Limb (tissue), 2 donors: ENCODE measurements at regions not wholly inside any gene's neighbourhood (a gene's known extent, or its start where the extent isn't known, plus 50 kb on each side); places are given as distances from the start of the nearest gene placed in this dataset.

ENCODE experiments used
- DNase-seq, 2 donors: peaks; one replicate each; pipeline ENCODE4 v3.0.0-alpha.2; 2016; ENCODE audit errors: extremely low spot score in 2 of 2

DNA sequence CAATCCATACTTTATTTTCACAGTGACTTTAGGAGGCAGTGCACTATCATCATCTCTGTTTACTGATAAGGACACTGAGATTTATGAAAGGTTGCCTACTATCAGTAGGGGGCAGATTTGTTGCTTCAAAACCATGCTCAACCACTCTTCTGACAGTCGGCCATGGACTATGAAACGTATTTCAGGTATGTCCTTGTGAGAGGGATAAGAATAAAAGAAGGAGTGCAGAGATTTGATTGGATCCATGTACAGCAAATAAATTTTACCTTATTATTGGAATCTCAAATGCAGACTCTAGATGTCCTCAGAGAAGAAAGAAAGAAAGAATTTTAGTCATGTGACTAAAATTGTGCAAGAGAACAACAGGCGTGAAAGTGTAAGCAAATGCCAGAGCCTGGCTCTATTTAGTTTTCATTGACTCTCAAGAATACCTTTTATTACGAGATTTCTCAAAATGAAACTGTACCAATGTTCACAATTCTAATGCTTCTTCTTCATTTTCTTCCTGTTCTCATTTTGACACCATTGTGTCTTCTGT is 296.6 kb upstream of the RASA1 start:
- no peak for DNase-seq

DNA sequence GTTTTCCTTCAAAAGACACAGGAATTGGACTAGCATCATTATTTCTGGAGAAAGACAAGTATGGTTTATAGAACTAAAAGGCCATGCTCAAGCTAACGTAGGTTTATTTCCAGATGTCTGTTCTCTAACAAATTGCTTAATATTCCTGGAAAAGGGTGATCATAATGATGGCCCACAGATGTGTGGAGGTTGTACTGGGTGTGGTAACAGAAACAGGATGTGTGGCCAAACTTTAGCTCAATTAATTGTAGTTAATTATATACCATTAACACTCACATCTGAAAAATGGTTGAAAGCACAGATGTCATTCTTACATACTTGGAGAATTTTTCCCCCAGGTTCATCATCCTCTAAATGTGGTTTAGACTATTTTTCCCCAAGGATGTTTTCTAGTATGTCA is 292.7 kb upstream of the RASA1 start:
- DNase-seq = no peak

DNA sequence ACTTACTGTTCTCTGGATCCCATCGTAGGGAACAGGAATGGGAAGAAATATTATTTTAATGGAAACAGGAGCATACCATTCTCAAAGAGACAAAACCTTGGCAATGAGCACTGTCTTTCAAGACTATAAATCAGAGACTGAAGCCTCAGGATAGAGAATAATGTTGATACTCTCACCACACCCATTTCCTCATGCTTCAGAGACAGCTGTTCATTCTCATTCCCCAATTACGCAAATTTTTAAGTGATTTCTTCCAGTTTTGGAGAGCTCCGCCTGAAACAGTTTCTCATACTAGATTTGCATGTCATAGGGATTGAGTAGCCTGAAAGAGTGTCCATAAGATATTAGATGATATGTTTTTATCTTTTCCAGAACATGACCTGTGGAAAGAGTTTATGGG is 290.5 kb upstream of the RASA1 start:
- no peak for DNase-seq

DNA sequence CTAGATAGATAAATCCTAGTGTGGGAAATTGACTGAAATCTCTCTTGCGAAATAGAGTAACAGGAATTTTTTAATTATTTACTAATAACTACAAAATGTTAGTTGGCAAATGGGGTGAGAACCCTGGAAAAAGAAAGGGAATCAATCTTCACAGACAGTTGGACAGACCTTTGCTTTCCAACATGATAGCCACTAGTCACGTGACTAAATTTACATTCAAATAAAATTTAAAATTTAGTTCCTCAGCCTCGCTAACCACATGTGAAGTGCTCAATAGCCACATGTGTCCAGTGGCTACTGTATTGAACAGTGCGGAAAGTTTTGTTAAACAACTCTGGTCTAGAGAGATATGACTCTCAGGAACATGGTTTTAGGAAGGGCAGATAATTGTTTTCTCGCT is 289.9 kb upstream of the RASA1 start:
- no peak for DNase-seq

DNA sequence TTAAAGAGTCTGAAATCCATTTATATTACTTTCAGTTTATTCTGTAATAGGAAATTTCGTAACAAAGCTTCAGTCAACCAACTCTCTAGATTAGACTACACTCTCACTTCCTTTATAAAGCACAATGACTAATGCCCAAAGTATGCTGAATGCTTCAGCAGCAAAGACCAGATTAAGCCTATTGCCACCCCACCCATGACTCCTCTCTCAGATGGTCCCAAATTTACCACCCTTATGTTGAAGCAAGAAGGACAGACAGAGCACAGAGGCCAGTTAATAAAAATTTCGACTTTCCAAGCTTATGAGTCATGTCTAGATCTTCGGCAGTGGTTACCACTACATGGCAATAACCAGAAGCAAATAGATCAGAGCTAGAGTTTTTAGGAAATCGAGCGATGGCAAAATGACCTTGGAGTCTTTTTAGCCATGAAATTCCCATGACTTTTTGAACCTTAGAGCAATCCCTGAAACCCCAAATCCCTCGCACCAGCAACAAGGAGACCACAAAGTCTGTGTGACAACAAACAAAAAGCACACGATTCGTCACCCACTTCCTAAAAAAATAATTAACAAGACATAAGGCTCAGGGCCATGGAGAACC is 287.8 kb upstream of the RASA1 start:
- DNase-seq = no peak

DNA sequence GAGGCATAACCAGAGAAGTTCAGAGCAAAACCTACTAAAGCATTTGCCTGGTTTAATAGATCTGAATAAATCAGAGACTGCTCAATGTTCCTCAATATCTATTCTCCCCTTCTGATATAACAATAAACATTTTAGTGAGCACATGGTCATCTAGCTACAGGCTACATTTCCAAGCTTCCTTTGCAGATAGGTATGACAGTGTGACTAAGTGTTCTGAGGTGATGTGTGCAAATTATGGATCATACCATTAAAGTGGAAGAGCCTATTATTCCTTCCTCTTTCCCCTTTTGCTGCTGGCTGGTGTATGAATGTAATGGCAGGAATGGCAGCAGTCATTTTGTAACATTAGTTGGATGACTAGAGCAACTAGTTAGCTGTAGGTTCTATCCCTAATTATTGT is 285.8 kb upstream of the RASA1 start:
- DNase-seq = no peak

DNA sequence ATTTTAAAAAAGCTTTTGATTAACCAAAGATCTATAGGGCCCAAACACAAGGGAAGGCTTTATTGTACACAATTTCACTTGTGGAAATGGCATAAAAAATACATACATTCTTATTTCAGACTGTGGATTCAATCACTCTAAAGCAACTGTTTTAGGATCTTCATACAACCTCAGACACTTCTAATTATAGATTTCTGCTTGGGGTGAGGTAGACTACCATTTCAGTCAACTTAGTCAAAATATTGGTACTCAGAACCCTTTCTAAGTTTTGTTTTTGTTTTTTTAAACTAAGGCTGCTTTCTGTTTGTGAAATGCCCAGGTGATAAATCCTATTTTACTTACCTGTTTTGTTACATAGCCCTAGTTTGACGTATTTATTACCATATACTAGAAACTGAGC is 284.5 kb upstream of the RASA1 start:
- DNase-seq = no peak

DNA sequence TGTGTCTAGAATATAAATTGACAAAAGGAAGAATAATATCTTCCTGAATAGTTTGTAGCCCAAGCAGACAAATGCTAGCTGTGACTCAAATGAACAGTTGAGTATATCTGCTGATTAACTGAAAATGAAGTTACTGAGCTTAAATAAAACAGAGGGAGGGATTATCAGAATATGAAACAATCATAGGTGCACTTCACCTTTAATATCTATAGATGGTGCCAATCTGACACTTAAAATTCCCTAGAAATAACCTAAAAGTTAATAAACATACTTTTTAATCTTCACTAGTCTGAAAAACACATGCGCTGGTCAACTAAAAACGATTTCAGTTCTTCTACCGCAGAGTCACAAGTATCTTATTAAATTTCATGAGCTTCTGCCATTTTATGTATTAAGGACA is 280.8 kb upstream of the RASA1 start:
- no peak for DNase-seq

DNA sequence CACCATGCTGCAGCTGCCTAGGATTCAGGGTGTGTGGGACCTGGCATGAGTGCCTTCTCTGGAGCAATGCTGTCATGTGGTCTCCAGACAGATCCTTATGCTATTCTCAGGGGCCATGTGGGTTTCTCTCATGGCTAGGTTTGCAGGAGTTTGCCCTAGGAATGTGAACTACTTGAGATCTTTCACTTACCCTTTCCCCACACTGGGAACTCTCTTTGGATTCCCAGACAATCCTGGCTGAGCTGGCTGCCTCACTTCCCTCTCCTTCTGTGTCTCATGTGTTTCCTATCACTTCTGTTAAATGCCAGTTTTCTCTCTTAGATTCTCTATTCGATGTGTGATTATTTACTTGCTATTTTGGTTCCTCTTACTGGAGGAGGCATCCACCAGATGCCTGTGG is 270.2 kb upstream of the RASA1 start:
- DNase-seq = no peak

DNA sequence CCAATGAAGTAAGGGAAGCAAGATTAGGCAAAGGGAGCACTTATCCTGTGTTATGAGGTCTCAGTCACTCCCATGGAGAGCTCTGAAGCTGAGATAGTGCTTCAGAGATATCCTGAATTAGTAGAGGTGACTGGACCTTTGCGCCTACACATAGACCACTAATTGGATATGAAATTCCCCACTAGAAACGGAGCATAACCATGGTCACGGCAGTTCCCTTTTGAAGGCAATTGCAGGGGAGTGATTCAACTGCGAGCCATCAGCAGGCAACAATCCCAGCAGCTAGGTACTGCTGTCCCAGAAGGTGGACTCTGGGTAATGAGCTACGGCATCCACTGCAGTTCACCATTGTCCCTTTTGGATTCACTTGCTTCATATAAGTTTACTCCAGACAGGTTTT is 267.7 kb upstream of the RASA1 start:
- no peak for DNase-seq

DNA sequence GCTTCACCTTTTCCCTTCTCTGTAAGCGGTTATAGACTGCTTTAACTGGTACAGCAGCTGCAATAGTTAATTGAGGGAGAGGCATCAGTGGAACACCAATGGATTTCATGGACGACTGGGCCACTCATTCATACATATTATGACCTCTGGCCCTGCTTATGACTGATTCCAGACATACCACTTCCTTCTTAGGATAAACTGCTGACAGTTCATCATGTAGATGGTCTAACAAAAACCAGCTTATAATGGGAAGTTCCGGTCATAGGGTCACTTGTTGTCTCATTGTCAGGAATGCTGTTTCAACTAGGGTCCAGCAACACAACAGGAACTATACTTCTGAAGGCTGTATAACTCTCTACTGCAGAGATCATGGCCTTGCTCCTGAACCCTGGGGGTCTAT is 265.2 kb upstream of the RASA1 start:
- DNase-seq = no peak

DNA sequence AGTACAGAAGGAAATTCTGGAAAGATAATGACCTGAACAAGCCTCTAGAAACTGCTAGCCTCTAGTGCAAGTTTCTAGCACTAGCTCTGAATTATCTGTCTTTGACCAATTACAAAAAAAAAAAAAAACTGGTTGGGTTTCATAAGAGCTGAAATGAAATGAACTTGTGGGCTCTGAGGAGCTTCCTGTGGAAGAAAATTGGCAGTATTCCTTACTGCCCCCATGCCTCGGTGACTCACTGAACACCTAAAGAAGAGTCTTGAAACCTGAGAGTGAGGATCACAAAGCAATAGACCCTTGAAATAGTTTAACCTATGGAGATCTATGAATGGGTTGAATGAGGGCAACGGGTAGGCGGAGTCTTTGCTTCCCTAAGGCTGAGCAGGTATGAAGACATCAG is 263.6 kb upstream of the RASA1 start:
- no peak for DNase-seq

DNA sequence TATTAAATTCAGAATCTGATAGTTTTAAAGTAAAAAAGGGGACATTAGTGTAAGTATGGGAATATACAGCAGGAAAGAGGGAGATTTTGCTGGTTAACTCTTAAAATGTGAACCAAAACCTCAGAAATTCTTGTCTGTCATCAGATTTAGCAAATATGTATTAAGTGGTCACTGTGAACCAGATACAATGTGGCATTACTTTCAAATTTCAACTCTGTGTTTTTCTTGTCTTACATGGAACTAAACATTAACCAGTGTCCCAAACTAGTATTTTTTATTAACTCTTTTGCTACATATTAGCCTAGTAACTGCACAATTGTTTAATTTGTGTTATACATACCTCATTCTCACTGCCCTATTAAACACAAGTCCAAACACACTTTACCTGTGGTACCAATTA is 259.9 kb upstream of the RASA1 start:
- no peak for DNase-seq

DNA sequence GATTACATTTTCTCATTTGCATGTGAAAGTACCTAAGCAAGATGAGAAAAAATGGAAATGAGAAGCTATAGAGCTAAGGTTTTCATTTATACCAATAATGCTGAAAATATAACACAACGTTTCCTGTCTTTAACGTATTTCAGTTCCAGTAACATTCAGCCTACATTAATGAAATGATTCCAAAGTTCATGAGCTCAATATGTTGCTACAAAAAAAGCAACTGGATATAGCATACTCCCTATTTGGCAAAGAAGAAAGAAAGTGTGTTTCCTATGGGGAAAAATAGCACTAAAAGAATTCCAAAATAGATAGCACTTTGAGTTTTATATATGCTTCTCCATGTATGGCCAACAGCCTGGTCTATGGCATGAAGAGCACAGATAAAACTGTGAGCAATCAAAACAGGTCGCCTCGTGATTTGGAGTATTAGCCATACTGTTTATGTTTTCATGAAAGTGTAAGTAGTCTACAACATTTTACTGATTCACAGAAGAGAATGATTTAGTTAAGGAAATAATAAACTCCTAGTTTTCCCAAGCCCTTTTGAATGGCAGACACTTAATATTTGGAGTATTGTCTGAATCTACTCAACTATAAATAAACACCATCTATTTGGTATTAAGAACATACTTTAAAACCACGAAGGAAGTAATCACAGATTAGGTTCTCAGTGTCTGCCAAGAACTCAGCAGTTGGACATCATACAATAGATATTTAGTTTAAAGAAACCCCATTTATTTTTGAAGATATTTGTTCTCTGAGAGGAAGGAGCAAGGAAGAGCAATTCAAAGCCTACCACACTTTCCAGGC is 258.7 kb upstream of the RASA1 start:
- peak in 1 of 2 donors; percentile 47 for DNase-seq

DNA sequence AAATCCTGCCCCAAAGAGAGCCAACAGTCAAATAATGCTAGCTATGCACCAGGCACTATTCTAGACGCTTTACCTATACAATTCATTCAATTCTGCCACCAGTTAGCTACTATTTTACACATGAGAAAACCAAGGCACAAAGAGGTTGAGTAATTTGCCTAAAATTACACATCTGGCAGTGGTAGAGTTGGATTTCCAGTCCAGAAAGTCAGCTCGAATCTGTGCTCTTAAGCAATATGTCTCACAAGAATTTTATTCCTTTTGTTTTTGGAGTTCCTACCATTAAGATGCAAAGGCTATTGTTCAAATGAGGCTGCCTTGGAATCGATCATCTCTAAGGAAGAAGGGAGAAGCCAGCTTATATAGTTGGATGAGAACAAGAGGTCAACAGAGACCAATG is 256.9 kb upstream of the RASA1 start:
- no peak for DNase-seq

DNA sequence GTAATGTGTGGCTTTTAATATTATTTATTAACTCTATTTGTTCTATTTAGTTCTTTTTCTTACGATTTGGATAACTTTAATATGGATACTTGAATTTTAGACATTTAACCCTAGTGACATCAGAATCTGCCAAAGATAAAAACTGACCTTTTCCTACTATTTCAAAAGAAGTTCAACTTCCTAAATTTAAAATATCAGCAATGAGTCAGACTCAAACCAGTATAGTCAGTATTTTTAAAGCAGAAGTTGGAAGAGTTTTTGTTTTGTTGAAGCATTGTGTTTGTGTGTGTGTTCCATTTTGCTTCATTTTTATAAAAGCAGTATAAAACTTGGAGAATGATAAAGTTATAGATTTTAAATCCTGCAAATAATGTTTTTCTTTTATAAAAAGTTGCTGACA is 251.8 kb upstream of the RASA1 start:
- DNase-seq = no peak

DNA sequence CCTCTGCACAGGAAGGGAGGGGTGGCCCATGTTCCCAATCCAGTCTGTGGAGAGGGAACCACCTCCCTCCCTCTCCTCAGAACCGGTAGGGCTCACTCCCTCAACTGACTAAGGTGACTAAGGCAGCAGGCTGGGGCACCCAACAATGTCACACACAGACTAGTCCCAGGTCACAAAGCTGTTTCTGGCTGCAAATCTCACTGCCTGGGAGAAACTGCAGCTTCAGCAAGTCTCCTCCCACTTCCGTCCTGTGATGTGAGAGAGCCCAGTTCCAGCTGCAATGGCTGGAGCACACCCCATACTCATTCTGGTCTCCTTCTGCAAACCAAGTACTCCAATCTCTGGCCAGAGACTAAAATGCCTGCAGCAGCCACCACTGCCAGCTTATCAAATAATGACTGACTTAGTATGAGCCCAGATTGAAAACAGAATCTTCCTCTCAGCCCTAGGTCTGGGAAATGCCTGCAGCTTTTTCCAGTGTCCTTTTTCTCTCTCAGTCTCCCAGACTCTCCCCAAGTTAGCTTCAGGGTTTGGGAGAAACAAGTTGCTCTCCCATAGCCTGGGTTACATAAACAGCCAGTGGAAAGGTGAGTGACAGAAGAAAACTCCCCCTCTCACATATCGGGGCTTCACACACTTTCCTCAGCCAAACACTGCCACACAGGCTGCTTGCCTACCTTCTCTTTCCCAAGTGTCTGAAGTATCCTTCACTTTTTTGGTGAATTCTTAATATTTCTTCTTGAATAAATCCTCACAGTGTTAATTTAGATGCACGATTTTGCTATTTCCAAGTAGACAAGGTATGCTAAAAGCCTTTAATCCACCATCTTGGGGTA is 247.4 kb upstream of the RASA1 start:
- peak in 1 of 2 donors; percentile 16 for DNase-seq

DNA sequence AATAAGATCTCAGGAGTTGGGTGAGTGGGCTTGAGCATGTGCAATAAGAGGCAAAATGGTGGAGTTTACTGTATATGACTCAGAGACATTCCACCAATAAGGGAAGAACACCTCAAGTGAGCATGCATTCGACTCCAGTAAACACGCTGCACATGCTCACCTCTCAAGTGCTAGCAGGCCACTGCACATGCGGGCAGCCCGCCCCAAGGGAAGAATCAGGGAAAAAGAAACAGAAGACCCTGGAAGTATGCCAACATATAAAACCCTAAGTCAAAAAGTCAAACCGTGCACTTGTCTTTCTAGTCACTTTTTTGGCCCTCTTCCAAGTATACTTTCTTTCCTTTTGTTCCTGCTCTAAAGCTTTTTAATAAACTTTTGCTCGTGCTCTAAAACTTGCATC is 245.3 kb upstream of the RASA1 start:
- no peak for DNase-seq

DNA sequence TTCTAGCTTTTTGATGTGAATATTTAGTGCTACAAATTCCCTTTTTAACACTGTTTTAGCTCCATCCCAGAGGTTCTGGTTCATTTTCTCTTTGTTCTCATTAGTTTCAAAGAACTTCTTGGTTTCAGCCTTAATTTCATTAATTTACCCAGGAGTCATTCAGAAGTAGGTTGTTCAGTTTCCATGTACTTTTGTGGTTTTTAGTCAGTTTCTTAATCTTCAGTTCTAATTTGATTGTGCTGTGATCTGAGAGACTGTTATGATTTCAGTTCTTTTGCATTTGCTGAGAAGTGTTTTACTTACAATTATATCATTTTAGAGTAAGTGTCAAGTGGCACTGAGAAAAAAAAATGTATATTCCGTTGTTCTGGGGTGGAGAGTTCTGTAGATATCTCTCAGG is 240.1 kb upstream of the RASA1 start:
- no peak for DNase-seq

DNA sequence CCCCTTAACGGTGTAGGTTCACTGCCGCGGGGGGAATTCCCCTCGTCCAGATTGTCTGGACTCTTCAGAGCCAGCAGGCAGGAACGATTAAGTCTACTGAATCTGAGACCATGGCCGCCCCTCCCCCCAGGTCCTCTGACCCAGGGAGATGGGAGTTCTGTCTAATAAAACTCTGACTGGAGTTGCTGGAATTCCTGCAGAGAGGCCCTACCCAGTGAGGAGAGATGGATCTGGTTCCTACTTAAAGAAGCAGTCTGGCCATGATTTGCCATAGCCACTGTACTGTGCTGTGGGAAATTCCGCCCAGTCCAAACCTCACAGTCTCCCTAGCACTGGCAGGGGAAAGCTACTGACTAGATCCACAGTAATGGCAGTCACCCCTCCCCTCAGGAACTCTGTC is 237.7 kb upstream of the RASA1 start:
- no peak for DNase-seq

DNA sequence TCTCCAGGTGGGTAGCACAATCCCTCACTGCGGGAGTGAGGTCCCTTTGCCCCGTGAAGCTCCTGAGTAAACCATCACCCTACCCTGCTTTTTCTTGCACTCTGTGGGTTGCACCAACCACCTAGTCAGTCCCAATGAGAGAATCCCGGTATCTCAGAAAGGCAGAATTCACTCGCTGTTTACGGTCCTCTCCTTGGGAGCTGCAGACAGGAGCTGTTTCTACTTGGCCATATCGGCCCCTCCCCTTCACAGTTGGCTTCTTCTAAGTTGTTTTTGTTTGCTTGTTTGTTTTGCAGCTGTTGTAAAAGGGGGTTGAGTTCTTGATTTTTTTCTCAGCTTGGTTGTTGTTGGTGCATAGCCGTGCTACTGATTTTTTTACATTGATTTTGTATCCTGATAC is 237.0 kb upstream of the RASA1 start:
- DNase-seq = no peak

DNA sequence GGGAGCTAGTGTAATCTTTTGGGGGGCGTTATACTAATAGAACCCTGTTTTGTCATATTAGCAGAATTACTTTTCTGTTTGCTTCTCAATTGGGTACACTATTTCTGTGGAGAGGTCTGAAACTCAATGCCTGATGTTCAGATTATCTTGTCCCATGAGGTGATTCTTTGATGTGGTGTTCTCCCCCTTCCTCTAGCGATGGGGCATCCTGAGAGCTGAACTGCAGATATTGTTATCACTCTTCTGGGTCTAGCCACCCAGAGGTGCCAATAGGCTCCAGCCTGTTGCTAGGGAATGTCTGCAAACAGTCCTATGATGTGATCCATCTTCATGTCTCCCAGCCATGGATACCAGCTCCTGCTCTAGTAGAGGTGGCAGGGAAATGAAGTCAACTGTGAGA is 233.1 kb upstream of the RASA1 start:
- DNase-seq = no peak
